K562 (cell line): ENCODE measurements at regions not wholly inside any gene's neighbourhood (a gene's known extent, or its start where the extent isn't known, plus 50 kb on each side); places are given as distances from the start of the nearest gene placed in this dataset.

Source experiments
- ATAC-seq: fragments of 200-7000 bp; cut with Tn5 transposase; 3 replicates; pipeline ENCODE4 v1.9.1; 2020; ENCODE audit warnings: moderate library complexity
- BruUV-seq: library from RNA; stranded (reverse); fragments of 400-500 nt; replicated peaks from 2 replicates; lab custom pipeline; 2021; lab: Mats Ljungman, UMichigan
- CTCF ChIA-PET: fragments of 300-600 bp; formaldehyde crosslinking; extraction: SDS; loops from one replicate; lab custom pipeline; 2021; ENCODE audit warnings: low intra/inter-chr PET ratio; lab: Yijun Ruan, JAX
- POLR2A ChIA-PET: fragments of 300-600, 350-650 bp; sonication (Branson Sonifier 250); formaldehyde crosslinking; extraction: SDS; loops from one replicate; lab custom pipeline; 2021; ENCODE audit warnings: antibody characterized with exemption, inconsistent platforms; lab: Yijun Ruan, JAX
- DNase-seq, 4 experiments: peaks; one replicate each; pipeline versions ENCODE4 v3.0.0 to v3.0.0-alpha.2; 2011 to 2018; ENCODE audit warnings: low spot score in 3 of 4, mixed read lengths in 3 of 4; ENCODE audit errors: extremely low read depth in 1 of 4
- FAIRE-seq: peaks from 2 replicates; lab custom pipeline; 2011; peaks lifted over from hg19 to GRCh38; lab: Jason Lieb, UNC
- H2AFZ ChIP-seq: 2 replicates; pipeline ENCODE4 v1.6.0; 2011; ENCODE audit warnings: low read depth, low read length, control low read depth, inconsistent platforms
- H3K27ac ChIP-seq: fragments of 200-600 bp; 3 replicates; pipeline ENCODE4 v1.8.0; 2011; ENCODE audit warnings: low read depth, mild to moderate bottlenecking, control low read depth, inconsistent platforms, low read length, moderate library complexity, mixed read lengths; ENCODE audit errors: extremely low read depth
- H3K27me3 ChIP-seq, 2 experiments: fragments of 300-600 bp in 1 of 2; 2 replicates in 1 of 2; 3 replicates in 1 of 2; pipeline versions ENCODE4 v1.6.0 to v1.8.0; 2011; ENCODE audit warnings: inconsistent platforms in 2 of 2, low read length in 2 of 2, mild to moderate bottlenecking in 1 of 2, mixed read lengths in 1 of 2, moderate library complexity in 1 of 2; ENCODE audit not compliant: control insufficient read depth in 2 of 2, insufficient read depth in 2 of 2
- H3K36me3 ChIP-seq: fragments of 300-600 bp; 3 replicates; pipeline ENCODE4 v1.8.0; 2011; ENCODE audit warnings: mild to moderate bottlenecking, low read length, inconsistent platforms; ENCODE audit not compliant: control insufficient read depth, insufficient read depth
- H3K4me1 ChIP-seq, 2 experiments: fragments of 200-600 bp in 1 of 2; replicated peaks in 1 of 2; 2 replicates in 1 of 2; 3 replicates in 1 of 2; pipeline versions ENCODE4 v1.5.1 to v1.8.0; 2011; ENCODE audit warnings: inconsistent platforms in 2 of 2, low read length in 2 of 2, mild to moderate bottlenecking in 1 of 2, mixed read lengths in 1 of 2, moderate library complexity in 1 of 2; ENCODE audit not compliant: control insufficient read depth in 2 of 2, insufficient read depth in 2 of 2
- H3K4me2 ChIP-seq: 2 replicates; pipeline ENCODE4 v1.6.1; 2011; ENCODE audit warnings: low read length, control low read depth, inconsistent platforms, mixed read lengths; ENCODE audit not compliant: insufficient read depth
- H3K4me3 ChIP-seq: fragments of 200-600 bp; sonication (generic), shearing (Covaris generic); 2 replicates; pipeline ENCODE4 v1.5.1; 2016; ENCODE audit warnings: control low read depth, inconsistent platforms
- H3K79me2 ChIP-seq: fragments of 200-600 bp; 3 replicates; pipeline ENCODE4 v1.8.0; 2011; ENCODE audit warnings: low read length, inconsistent platforms; ENCODE audit not compliant: control insufficient read depth, insufficient read depth
- H3K9ac ChIP-seq, 2 experiments: 2 replicates each; pipeline versions ENCODE4 v1.6.0 to v1.6.1; 2011; ENCODE audit warnings: low read depth in 2 of 2, low read length in 2 of 2, control low read depth in 1 of 2, inconsistent platforms in 1 of 2, mild to moderate bottlenecking in 1 of 2, mixed read lengths in 1 of 2; ENCODE audit not compliant: insufficient read depth in 1 of 2
- H3K9me1 ChIP-seq: one replicate; pipeline ENCODE4 v1.6.0; 2011; ENCODE audit warnings: inconsistent platforms, mild to moderate bottlenecking, low read length, moderate library complexity; ENCODE audit not compliant: control insufficient read depth, insufficient read depth
- H3K9me3 ChIP-seq: replicated peaks from 2 replicates; pipeline ENCODE4 v1.5.1; 2011; ENCODE audit warnings: low read depth, low read length, inconsistent platforms; ENCODE audit not compliant: control insufficient read depth, insufficient read depth
- H4K20me1 ChIP-seq: replicated peaks from 2 replicates; pipeline ENCODE4 v1.6.1; 2011; ENCODE audit warnings: low read length, inconsistent platforms, mixed read lengths; ENCODE audit not compliant: control insufficient read depth, insufficient read depth
- AFF4 ChIP-seq: sonication (generic); formaldehyde crosslinking; IDR thresholded peaks from 2 replicates; pipeline ENCODE4 v1.8.0; 2023; ENCODE audit warnings: mild to moderate bottlenecking, missing genetic modification reagents
- ESRRA ChIP-seq: fragments of 450-650 bp; IDR thresholded peaks from 2 replicates; pipeline ENCODE4 v1.6.1; 2014; ENCODE audit warnings: low read depth, mild to moderate bottlenecking, moderate library complexity, borderline replicate concordance
- ETV5 ChIP-seq: sonication (generic); formaldehyde crosslinking; IDR thresholded peaks from 2 replicates; pipeline ENCODE4 v1.4.0; 2020; ENCODE audit warnings: low read depth, mild to moderate bottlenecking, missing genetic modification reagents
- GTF2A2 ChIP-seq: IDR thresholded peaks from 2 replicates; pipeline ENCODE4 v1.6.1; 2016; ENCODE audit warnings: mild to moderate bottlenecking, missing genetic modification characterization, missing compliant biosample characterization
- MBD2 ChIP-seq: sonication (generic); IDR thresholded peaks from 2 replicates; pipeline ENCODE4 v1.6.1; 2016; ENCODE audit warnings: low read depth, borderline replicate concordance
- MCM3 ChIP-seq: fragments of 450-650 bp; IDR thresholded peaks from 2 replicates; pipeline ENCODE4 v1.6.1; 2016
- PHF8 ChIP-seq: fragments of 200-600 bp; sonication (generic); IDR thresholded peaks from 2 replicates; pipeline ENCODE4 v1.6.1; 2012; ENCODE audit warnings: mixed run types, mild to moderate bottlenecking, inconsistent platforms, low read length, moderate library complexity, borderline replicate concordance
- RBM22 ChIP-seq: fragments of 200-400 bp; formaldehyde crosslinking; IDR thresholded peaks from 2 replicates; pipeline ENCODE4 v1.6.1; 2018; ENCODE audit warnings: low read length, low read depth; ENCODE audit not compliant: poor library complexity, severe bottlenecking
- THAP7 ChIP-seq: fragments of 250-450 bp; sonication (Bioruptor Pico); IDR thresholded peaks from 2 replicates; pipeline ENCODE4 v1.5.0; 2021
- WGBS: fragments of 100-300 bp; shearing (Covaris generic); methylation state at CpG from one replicate; pipeline ENCODE4 v1.1.6; 2016; ENCODE audit warnings: low coverage, mixed read lengths; ENCODE audit not compliant: insufficient coverage; ENCODE audit errors: missing lambda C conversion rate; 5-methylcytosine and 5-hydroxymethylcytosine counted together
- in situ Hi-C: fragments of 300-500 bp; cut with MboI; formaldehyde crosslinking; loops from 4 replicates; pipeline ENCODE4 v1.15.0; 2018; ENCODE audit warnings: inconsistent platforms, mixed read lengths
- intact Hi-C: fragments of 100-400 bp; cut with micrococcal nuclease; formaldehyde crosslinking; loops from 2 replicates; pipeline ENCODE4 v1.14.2; 2022

GRCh38 chr4:62342346-62342745, 1142.2 kb downstream of the ADGRL3 start (continued):
- TF ChIP-seq AFF4 (CRISPR knock-in tag) (no peak), ESRRA (no peak), PHF8 (no peak), MCM3 (no peak)

- Histone ChIP-seq H2AFZ (no peak overlapping the region), H3K36me3 (no peaks in the 10 kb centered on the region), H3K4me1 (no peaks in the 10 kb centered on the region), H3K27me3 (no peaks in the 10 kb centered on the region), H3K4me2 (no peak overlapping the region), H4K20me1 (no peaks in the 10 kb centered on the region), H3K9me1 (no peaks in the 10 kb centered on the region), H3K9ac (no peak overlapping the region), H3K79me2 (no peaks in the 10 kb centered on the region), H3K27ac (no peak overlapping the region), H3K9me3 (no peaks in the 10 kb centered on the region), H3K4me3 (no peak overlapping the region)
- in situ Hi-C loops, result no loop called here
- intact Hi-C loops, result no loop called here
- no TSS peak for BruUV-seq
- DNase-seq, result no peak
- no peak for FAIRE-seq
- TF ChIP-seq THAP7 (CRISPR knock-in tag), result no peak
- no peak for TF ChIP-seq RBM22
- no peak for TF ChIP-seq GTF2A2
- no peak for TF ChIP-seq ETV5
- TF ChIP-seq MBD2, result no peak
- WGBS, result 3% methylated on average over 2 of the region's 2 CpGs
- POLR2A ChIA-PET, result no interaction called here
- no peak for ATAC-seq
- CTCF ChIA-PET, result no interaction called here
Measured at GRCh38 chr4:62328526-62328925, 1128.4 kb downstream of the ADGRL3 start.
